Mesothelial cell of epicardium (in vitro differentiated cells): ENCODE measurements at regions not wholly inside any gene's neighbourhood (a gene's known extent, or its start where the extent isn't known, plus 50 kb on each side); places are given as distances from the start of the nearest gene placed in this dataset.

ENCODE experiments used
- DNase-seq, 2 experiments: peaks; one replicate each; pipeline ENCODE4 v3.0.0; 2021; ENCODE audit warnings: low spot score in 2 of 2; ENCODE audit not compliant: unreplicated experiment in 2 of 2
- H3K27ac Mint-ChIP-seq: 2 replicates; pipeline ENCODE4 v1.8.0; 2021; ENCODE audit warnings: mixed read lengths
- H3K27me3 Mint-ChIP-seq: 2 replicates; pipeline ENCODE4 v1.8.0; 2021; ENCODE audit warnings: low read depth, mixed read lengths
- H3K36me3 Mint-ChIP-seq: 2 replicates; pipeline ENCODE4 v1.8.0; 2021; ENCODE audit warnings: mixed read lengths
- H3K4me1 Mint-ChIP-seq: 2 replicates; pipeline ENCODE4 v1.8.0; 2021; ENCODE audit warnings: mixed read lengths
- H3K4me3 Mint-ChIP-seq: 2 replicates; pipeline ENCODE4 v1.8.0; 2021; ENCODE audit warnings: mild to moderate bottlenecking, moderate library complexity, mixed read lengths
- H3K9me3 Mint-ChIP-seq: 2 replicates; pipeline ENCODE4 v1.8.0; 2021; ENCODE audit warnings: mixed read lengths
- CTCF ChIP-seq: fragments of 200-600 bp; sonication (generic); IDR thresholded peaks from one replicate; pipeline ENCODE4 v1.5.0; 2021; ENCODE audit warnings: antibody characterized with exemption; ENCODE audit not compliant: unreplicated experiment

DNA sequence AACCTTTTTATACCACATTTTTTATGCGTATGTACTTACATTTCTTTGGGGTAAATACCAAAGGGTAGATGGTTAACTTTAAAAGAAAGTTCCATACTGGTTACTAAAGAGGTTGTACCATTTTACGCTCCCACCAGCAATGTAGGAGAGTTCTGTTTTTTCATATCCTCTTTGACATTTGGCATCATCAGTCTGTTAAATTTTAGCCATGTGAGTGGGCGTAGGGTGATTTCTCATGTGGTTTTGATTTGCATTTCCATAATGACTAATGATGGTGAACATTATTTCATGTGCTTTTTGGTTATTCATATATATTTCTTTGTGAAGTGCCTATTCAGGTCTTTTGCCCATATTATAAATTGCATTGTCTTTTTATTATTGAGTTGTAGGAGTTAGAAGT is 194.2 kb downstream of the PRL start:
- no peak for TF ChIP-seq CTCF
- Mint-ChIP-seq H3K4me1 (peaks cover 25% of the 10 kb centered on the region), H3K27ac (no peak overlapping the region), H3K27me3 (no peaks in the 10 kb centered on the region), H3K9me3 (peaks cover 12% of the 10 kb centered on the region), H3K36me3 (peaks cover 21% of the 10 kb centered on the region), H3K4me3 (no peak overlapping the region)
- no peak for DNase-seq

- H3K36me3 Mint-ChIP-seq: peaks cover 41% of the 10 kb centered on the region
- DNase-seq: no peak
- peaks cover 7% of the 10 kb centered on the region for H3K4me1 Mint-ChIP-seq
- H3K9me3 Mint-ChIP-seq: peaks cover 12% of the 10 kb centered on the region
- no peak overlapping the region for H3K4me3 Mint-ChIP-seq
- H3K27me3 Mint-ChIP-seq: no peaks in the 10 kb centered on the region
- H3K27ac Mint-ChIP-seq: no peak overlapping the region
- TF ChIP-seq CTCF: no peak
These were observed 190.4 kb downstream of the PRL start for GRCh38 chr6:22106451-22106850.

DNA sequence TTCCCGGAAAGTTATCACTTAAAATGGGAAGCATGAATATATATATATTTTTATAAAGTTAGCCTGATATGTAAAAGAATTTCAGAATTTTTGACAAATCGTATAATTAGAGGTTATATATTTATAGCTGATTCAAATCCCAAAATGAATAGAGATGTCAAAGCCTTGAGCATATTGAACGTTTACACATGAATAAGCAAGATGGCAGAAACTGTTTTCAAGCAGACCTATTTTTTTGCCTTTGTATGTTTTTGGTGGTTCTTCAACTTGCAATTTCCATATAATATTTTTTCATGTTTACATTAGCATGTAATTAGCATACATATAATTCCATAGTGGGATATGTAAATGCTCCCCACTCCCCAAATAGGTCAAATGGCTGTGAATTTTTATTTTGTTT is 189.9 kb downstream of the PRL start:
- H3K9me3 Mint-ChIP-seq: peaks cover 12% of the 10 kb centered on the region
- H3K36me3 Mint-ChIP-seq: peaks cover 41% of the 10 kb centered on the region
- H3K27me3 Mint-ChIP-seq: no peaks in the 10 kb centered on the region
- no peak overlapping the region for H3K4me3 Mint-ChIP-seq
- TF ChIP-seq CTCF: no peak
- no peak overlapping the region for H3K27ac Mint-ChIP-seq
- DNase-seq: no peak
- peaks cover 8% of the 10 kb centered on the region for H3K4me1 Mint-ChIP-seq

- peak overlapping the region; percentile 31 for H3K27ac Mint-ChIP-seq
- no peak for TF ChIP-seq CTCF
- no peaks in the 10 kb centered on the region for H3K27me3 Mint-ChIP-seq
- peaks cover 4% of the 10 kb centered on the region for H3K9me3 Mint-ChIP-seq
- no peak overlapping the region for H3K4me3 Mint-ChIP-seq
- H3K4me1 Mint-ChIP-seq: peaks cover 18% of the 10 kb centered on the region
- no peak for DNase-seq
- peaks cover 33% of the 10 kb centered on the region for H3K36me3 Mint-ChIP-seq
These were observed 188.6 kb downstream of the PRL start for GRCh38 chr6:22108199-22108598.

DNA sequence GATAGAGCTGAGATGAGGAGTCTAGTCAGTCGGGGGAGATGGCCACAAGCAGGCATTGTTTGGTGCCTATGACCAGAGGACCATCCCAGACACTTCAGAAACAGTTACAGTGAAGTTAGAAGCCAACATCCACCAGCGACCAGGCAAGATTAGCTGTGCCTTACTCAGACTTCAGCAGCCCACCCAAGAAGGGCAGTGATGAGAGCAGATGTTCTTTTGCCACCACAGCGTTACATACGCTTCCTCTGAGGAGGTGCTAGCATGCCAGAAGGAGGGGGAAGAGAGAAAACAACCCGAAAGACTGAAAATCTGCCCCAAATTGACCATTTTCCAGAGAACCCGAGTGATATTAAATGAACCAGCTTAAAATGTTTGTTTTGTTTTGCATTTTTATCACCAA is 186.8 kb downstream of the PRL start:
- Mint-ChIP-seq H3K4me3 (no peak overlapping the region), H3K27ac (no peak overlapping the region), H3K9me3 (no peaks in the 10 kb centered on the region), H3K36me3 (peaks cover 23% of the 10 kb centered on the region), H3K4me1 (peaks cover 18% of the 10 kb centered on the region), H3K27me3 (no peaks in the 10 kb centered on the region)
- no peak for TF ChIP-seq CTCF
- no peak for DNase-seq

DNA sequence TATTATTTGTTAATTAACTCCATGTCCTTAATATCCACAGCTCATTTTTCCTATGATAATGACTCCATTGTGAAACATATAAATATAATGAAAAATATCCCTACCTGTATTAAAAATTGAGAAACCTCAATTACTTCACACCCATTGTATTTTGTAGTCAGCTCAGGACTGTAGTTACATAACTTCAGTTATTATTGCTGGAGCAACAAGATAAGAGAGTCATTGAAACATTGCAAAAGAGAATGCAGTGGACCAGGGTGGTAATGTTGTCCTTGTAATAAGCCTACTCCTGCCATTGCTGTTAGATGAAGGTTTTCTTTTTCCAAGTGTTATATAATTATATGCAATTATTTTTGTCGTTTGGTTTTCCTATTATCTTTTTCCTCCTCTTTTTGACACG is 184.4 kb downstream of the PRL start:
- Mint-ChIP-seq H3K4me3 (no peak overlapping the region), H3K27ac (peak overlapping the region; percentile 25), H3K36me3 (peaks cover 26% of the 10 kb centered on the region), H3K27me3 (no peaks in the 10 kb centered on the region), H3K9me3 (no peaks in the 10 kb centered on the region), H3K4me1 (peaks cover 34% of the 10 kb centered on the region)
- DNase-seq: no peak
- no peak for TF ChIP-seq CTCF
